Heart right ventricle (tissue), 16 donors: ENCODE measurements at regions not wholly inside any gene's neighbourhood (a gene's known extent, or its start where the extent isn't known, plus 50 kb on each side); places are given as distances from the start of the nearest gene placed in this dataset.

ENCODE experiments used
- ATAC-seq, 8 donors: fragments of 200-7000 bp; cut with Tn5 transposase; one replicate each; pipeline ENCODE4 v1.9.1; 2020; ENCODE audit warnings: mild to moderate bottlenecking in 8 of 8, moderate library complexity in 8 of 8, moderate number of reproducible peaks in 1 of 8
- DNase-seq, 2 donors: peaks; one replicate each; pipeline ENCODE4 v3.0.0-alpha.2; 2020
- H3K27ac ChIP-seq, 10 donors: fragments of 200-600 bp; sonication (generic) in 2 of 10; one replicate each; pipeline versions ENCODE4 v1.5.0 to v1.8.0; 2020 to 2022; ENCODE audit warnings: mild to moderate bottlenecking in 3 of 10
- H3K27me3 ChIP-seq, 7 donors: fragments of 200-600 bp; one replicate each; pipeline ENCODE4 v1.8.0; 2021 to 2022; ENCODE audit warnings: mild to moderate bottlenecking in 2 of 7
- H3K36me3 ChIP-seq, 9 donors: fragments of 200-600 bp; sonication (generic) in 1 of 9; one replicate each; pipeline versions ENCODE4 v1.5.0 to v1.8.0; 2020 to 2022; ENCODE audit warnings: mild to moderate bottlenecking in 2 of 9
- H3K4me1 ChIP-seq, 9 donors: fragments of 200-600 bp; sonication (generic) in 1 of 9; one replicate each; pipeline versions ENCODE4 v1.5.0 to v1.8.0; 2020 to 2022; ENCODE audit warnings: mild to moderate bottlenecking in 4 of 9
- H3K4me3 ChIP-seq, 10 donors: fragments of 200-600 bp; sonication (generic) in 2 of 10; one replicate each; pipeline versions ENCODE4 v1.5.0 to v1.8.0; 2020 to 2022; ENCODE audit warnings: mild to moderate bottlenecking in 7 of 10, moderate library complexity in 2 of 10
- H3K9me3 ChIP-seq, 11 donors: fragments of 200-600 bp in 10 of 11; sonication (generic) in 2 of 11; one replicate each; pipeline versions ENCODE4 v1.5.0 to v1.8.0; 2013 to 2022; ENCODE audit warnings: mild to moderate bottlenecking in 2 of 11, control low read depth in 1 of 11, moderate library complexity in 1 of 11
- CTCF ChIP-seq, 9 donors: fragments of 200-600 bp; sonication (generic) in 2 of 9; IDR thresholded peaks; one replicate each; pipeline versions ENCODE4 v1.5.0 to v1.8.0; 2021 to 2022; ENCODE audit warnings: antibody characterized with exemption in 9 of 9, mild to moderate bottlenecking in 5 of 9, moderate library complexity in 1 of 9
- WGBS, 2 donors: extraction: QIAGEN DNeasy Blood & Tissue Kit; methylation state at CpG; one replicate each; pipeline ENCODE4 v1.1.7; 2013; ENCODE audit warnings: inconsistent platforms in 1 of 2; 5-methylcytosine and 5-hydroxymethylcytosine counted together
- intact Hi-C, 10 donors: fragments of 100-400 bp; cut with DNase I; formaldehyde crosslinking; loops; one replicate each; pipeline versions ENCODE4 v1.11.1 to v1.14.2; 2022
- donor health status: Arrhythmogenic right ventricular cardiomyopathy.
- donor health status: ischemic (EF 13 %, LVEDD 7.1; RV severe dilation, severe dysfunction).
- donor health status: healthy with polysubstance abuse.
- donor health status: DM: no; HTN: yes; CAD: no.
- donor health status: DM: no; HTN: no; CAD: no.
- donor health status: ischemic (EF 25% LVEDD 6.9; RV normal size, moderate dysfunction).
- donor health status: ischemic (EF 25% LVEDD 5.7; RV mildly dilated, moderate dysfunction).
- donor health status: healthy.
- donor health status: DM: yes; HTN: yes; CAD: no.
- donor health status: Ischemic cardiomyopathy.
- donor health status: ischemic (EF 35%, LVEDD 5.7; RV mildly dilated, moderate dysfunction).
- donor health status: nonischemic (EF 11% LVEDD 7.7; RV severe dilation, severe dysfunction).
- donor health status: DM: yes; HTN: yes; CAD: no.
- donor health status: PGD.
- donor health status: ischemic (EF 29% LVEDD 5.4; RV normal size, mild dysfunction).
- donor health status: nonischemic (EF 23%, LVEDD 6.1; RV moderate dilation, normal function).

GRCh38 chr14:58912799-58913432 is 275.2 kb downstream of the DACT1 start:
- Histone ChIP-seq H3K27me3 (no peaks in the 10 kb centered on the region), H3K4me3 (no peak overlapping the region), H3K9me3 (no peaks in the 10 kb centered on the region), H3K36me3 (no peaks in the 10 kb centered on the region), H3K27ac (no peak overlapping the region), H3K4me1 (no peaks in the 10 kb centered on the region)
- ATAC-seq (no peak), DNase-seq (no peak)
- 96 to 97% methylated on average over 3 of the region's 3 CpGs for WGBS, 2 donors
- intact Hi-C loops = no loop called here
- no peak for TF ChIP-seq CTCF (IDR thresholded peaks at IDR 0.05)

- Histone ChIP-seq H3K27ac (no peak overlapping the region), H3K36me3 (no peaks in the 10 kb centered on the region), H3K9me3 (no peaks in the 10 kb centered on the region), H3K4me3 (no peak overlapping the region), H3K4me1 (no peaks in the 10 kb centered on the region), H3K27me3 (peaks cover 0 to 8% (median 0%) of the 10 kb centered on the region in 7 donors)
- 73 to 76% methylated on average over 10 of the region's 10 CpGs for WGBS, 2 donors
- TF ChIP-seq CTCF (IDR thresholded peaks at IDR 0.05) = no peak
- ATAC-seq = no peak
- intact Hi-C loops = no loop called here
- no peak for DNase-seq
These were observed 274.1 kb upstream of the DAAM1 start for GRCh38 chr14:58914279-58914855.

GRCh38 chr14:58915646-58916045 is 272.8 kb upstream of the DAAM1 start:
- no peak for DNase-seq
- intact Hi-C loops = no loop called here
- H3K27me3 ChIP-seq = peaks cover 0 to 8% (median 0%) of the 10 kb centered on the region in 7 donors
- no peak overlapping the region for H3K4me3 ChIP-seq
- 69 to 70% methylated on average over 2 of the region's 2 CpGs for WGBS, 2 donors
- no peaks in the 10 kb centered on the region for H3K4me1 ChIP-seq
- H3K36me3 ChIP-seq = no peaks in the 10 kb centered on the region
- TF ChIP-seq CTCF (IDR thresholded peaks at IDR 0.05) = no peak
- H3K27ac ChIP-seq = no peak overlapping the region
- H3K9me3 ChIP-seq = no peaks in the 10 kb centered on the region
- ATAC-seq = no peak

GRCh38 chr14:58918066-58918738 is 270.3 kb upstream of the DAAM1 start:
- no peak overlapping the region for H3K4me3 ChIP-seq
- TF ChIP-seq CTCF (IDR thresholded peaks at IDR 0.05) = no peak
- H3K36me3 ChIP-seq = no peaks in the 10 kb centered on the region
- peaks cover 0 to 8% (median 0%) of the 10 kb centered on the region in 7 donors for H3K27me3 ChIP-seq
- H3K27ac ChIP-seq = no peak overlapping the region
- WGBS, 2 donors = 72 to 79% methylated on average over 6 of the region's 6 CpGs
- intact Hi-C loops = no loop called here
- H3K9me3 ChIP-seq = no peaks in the 10 kb centered on the region
- DNase-seq (no peak), ATAC-seq (no peak)
- no peaks in the 10 kb centered on the region for H3K4me1 ChIP-seq
